ENCODE measurements at regions not wholly inside any gene's neighbourhood (a gene's known extent, or its start where the extent isn't known, plus 50 kb on each side); places are given as distances from the start of the nearest gene placed in this dataset.
"Not testable (repeated sequence)": the region's sequence is repeated elsewhere in the genome, so short reads cannot be mapped to it uniquely, and the experiment has no call there.

DNA sequence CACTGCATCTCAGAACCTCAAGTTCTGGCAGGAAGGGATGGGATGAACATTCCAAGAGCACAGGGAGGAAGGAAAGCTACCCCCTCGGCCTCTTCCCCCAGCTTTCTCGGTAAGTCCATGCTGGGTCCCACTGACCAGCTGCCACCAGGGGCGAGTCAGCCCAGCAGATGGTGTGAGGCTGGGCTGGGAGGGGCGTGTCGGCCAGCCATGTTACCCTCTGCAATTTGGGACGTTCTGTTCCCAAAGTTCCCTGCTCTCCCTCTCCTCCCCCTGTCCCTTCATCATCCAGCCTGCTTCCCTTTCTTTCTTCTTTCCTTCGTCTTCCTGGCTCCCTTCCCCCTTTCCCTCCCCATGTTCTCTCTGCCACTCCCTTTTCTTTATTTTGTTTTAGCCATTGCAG lies 74.3 kb upstream of the TNP1 start:
- Histone ChIP-seq H3K27ac (no peak overlapping the region), H3K4me3 (ENCODE audit: low read depth in 1 of 2, low read length in 1 of 2) (no peak overlapping the region), H3K36me3 (no peaks in the 10 kb centered on the region), H3K9me3 (no peaks in the 10 kb centered on the region), H3K27me3 (no peaks in the 10 kb centered on the region), H3K4me1 (ENCODE audit: control insufficient read depth in 1 of 2, insufficient read depth in 1 of 2, low read depth in 1 of 2, low read length in 1 of 2) (no peaks in the 10 kb centered on the region)
- TF ChIP-seq, protein P1, sequence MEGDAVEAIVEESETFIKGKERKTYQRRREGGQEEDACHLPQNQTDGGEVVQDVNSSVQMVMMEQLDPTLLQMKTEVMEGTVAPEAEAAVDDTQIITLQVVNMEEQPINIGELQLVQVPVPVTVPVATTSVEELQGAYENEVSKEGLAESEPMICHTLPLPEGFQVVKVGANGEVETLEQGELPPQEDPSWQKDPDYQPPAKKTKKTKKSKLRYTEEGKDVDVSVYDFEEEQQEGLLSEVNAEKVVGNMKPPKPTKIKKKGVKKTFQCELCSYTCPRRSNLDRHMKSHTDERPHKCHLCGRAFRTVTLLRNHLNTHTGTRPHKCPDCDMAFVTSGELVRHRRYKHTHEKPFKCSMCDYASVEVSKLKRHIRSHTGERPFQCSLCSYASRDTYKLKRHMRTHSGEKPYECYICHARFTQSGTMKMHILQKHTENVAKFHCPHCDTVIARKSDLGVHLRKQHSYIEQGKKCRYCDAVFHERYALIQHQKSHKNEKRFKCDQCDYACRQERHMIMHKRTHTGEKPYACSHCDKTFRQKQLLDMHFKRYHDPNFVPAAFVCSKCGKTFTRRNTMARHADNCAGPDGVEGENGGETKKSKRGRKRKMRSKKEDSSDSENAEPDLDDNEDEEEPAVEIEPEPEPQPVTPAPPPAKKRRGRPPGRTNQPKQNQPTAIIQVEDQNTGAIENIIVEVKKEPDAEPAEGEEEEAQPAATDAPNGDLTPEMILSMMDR (IDR thresholded peaks at IDR 0.05): no peak

DNA sequence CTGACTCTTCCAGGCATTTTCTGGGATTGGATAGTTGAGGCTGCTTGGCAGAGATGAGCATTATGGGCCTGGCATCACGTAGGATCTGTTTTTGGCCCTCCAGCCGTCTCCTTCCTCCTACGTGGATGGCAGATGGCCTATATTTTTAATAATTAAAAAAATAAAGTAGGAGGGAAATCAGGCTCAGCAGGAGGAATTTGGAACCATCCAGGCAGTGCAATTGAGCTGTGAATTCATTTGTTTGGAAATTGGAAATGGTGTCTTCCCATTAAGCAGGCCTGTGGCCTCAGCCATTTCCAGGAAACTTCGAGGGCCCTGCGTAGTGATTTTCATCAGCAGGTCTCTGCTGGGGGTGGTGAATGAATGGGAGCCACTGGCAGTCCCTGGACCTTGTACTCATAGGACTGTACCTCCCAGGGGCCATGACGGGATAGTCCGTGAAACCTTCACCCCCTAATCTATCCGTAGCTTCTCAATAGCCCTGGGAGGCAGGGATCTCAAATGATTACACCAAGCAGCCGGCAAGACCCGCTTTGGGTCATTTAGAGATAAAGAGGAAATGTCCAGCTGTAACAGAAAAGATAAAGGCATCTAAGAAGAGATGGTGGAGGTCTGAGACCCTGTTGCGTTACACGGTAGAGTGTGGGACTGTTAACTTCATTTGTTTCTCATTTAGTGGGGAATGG lies 73.1 kb upstream of the TNP1 start:
- TF ChIP-seq, protein P1 (IDR thresholded peaks at IDR 0.05): no peak
- H3K9me3 ChIP-seq: no peaks in the 10 kb centered on the region
- H3K27ac ChIP-seq: no peak overlapping the region
- no peaks in the 10 kb centered on the region for H3K4me1 ChIP-seq (ENCODE audit: control insufficient read depth in 1 of 2, insufficient read depth in 1 of 2, low read depth in 1 of 2, low read length in 1 of 2)
- no peaks in the 10 kb centered on the region for H3K27me3 ChIP-seq
- no peak overlapping the region for H3K4me3 ChIP-seq (ENCODE audit: low read depth in 1 of 2, low read length in 1 of 2)
- no peaks in the 10 kb centered on the region for H3K36me3 ChIP-seq

DNA sequence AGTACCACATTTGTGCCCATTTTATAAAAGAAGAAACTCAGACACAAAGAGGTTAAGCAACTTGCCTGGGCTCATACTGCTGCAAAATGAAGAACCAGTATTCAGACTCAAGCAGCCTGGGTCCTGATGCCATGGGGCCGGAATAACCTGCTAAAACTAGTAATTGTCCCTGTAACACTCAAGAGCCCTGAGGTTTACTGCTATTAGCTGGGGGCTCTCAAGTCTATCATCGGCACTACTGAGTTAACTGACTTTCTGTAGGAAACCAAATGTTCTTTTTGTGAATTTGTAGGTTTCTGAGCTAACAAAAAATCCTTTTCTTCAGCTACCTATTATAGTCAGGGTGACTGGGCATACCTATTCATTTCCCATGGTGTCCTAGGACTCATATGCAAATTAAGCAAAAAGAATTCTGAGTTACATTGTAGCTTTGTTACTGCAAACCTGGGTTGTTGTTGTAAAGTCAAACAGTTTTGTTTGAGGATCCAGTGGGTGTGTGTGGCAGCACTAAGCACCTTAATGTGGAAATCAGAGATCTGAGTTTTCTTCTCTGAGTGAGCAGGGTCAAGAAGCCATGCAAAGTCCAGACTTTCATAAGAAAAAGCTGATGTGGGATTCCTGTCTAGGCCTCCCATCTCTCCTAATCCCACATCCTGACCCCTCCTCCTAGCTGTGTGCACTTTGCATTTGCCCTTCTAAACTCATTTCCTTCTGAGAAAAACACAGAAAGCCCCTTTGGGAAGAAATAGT lies 72.4 kb upstream of the TNP1 start:
- Histone ChIP-seq H3K4me1 (ENCODE audit: control insufficient read depth in 1 of 2, insufficient read depth in 1 of 2, low read depth in 1 of 2, low read length in 1 of 2) (no peaks in the 10 kb centered on the region), H3K4me3 (ENCODE audit: low read depth in 1 of 2, low read length in 1 of 2) (no peak overlapping the region), H3K36me3 (no peaks in the 10 kb centered on the region), H3K27me3 (no peaks in the 10 kb centered on the region), H3K27ac (no peak overlapping the region), H3K9me3 (no peaks in the 10 kb centered on the region)
- TF ChIP-seq, protein P1 (IDR thresholded peaks at IDR 0.05): no peak

DNA sequence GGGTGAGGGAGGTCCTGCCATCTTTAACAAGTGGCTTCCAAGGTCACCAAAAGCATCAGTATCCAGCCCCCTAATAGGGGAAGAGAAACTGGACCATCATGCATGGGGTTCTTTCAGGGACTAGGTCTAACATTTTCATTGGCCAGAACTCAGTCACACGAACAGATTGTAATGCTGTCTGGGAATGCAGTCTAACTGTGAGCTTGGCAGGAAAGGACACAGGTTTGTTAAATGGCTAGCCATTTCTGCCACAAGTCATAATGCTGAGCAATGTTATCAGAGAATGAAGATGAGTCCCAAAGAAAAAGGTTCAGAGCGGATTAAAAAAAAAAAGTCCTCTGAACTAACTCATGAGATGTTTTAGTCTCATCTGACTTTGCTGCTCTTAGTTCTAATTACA lies 70.9 kb upstream of the TNP1 start:
- TF ChIP-seq, protein P1 (IDR thresholded peaks at IDR 0.05): no peak
- Histone ChIP-seq H3K4me1 (ENCODE audit: control insufficient read depth in 1 of 2, insufficient read depth in 1 of 2, low read depth in 1 of 2, low read length in 1 of 2) (no peaks in the 10 kb centered on the region), H3K27ac (no peak overlapping the region), H3K36me3 (no peaks in the 10 kb centered on the region), H3K9me3 (no peaks in the 10 kb centered on the region), H3K27me3 (no peaks in the 10 kb centered on the region), H3K4me3 (ENCODE audit: low read depth in 1 of 2, low read length in 1 of 2) (no peak overlapping the region)

DNA sequence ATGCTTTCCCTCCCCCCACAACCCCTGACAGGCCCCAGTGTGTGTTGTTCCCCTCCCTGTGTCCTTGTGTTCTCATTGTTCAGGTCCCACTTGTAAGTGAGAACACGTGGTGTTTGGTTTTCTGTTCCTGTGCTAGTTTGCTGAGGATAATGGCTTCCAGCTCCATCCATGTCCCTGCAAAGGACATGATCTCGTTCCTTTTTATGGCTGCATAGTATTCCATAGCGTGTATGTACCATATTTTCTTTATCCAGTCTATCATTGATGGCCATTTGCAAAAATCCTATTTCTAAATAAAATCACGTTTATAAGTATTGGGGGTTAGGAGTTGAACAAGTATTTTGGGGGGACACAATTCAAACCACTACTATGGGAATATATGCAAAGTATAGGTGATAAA lies 69.5 kb upstream of the TNP1 start:
- H3K4me1 ChIP-seq (ENCODE audit: control insufficient read depth in 1 of 2, insufficient read depth in 1 of 2, low read depth in 1 of 2, low read length in 1 of 2); H3K4me3 ChIP-seq (ENCODE audit: low read depth in 1 of 2, low read length in 1 of 2): not testable (repeated sequence)

DNA sequence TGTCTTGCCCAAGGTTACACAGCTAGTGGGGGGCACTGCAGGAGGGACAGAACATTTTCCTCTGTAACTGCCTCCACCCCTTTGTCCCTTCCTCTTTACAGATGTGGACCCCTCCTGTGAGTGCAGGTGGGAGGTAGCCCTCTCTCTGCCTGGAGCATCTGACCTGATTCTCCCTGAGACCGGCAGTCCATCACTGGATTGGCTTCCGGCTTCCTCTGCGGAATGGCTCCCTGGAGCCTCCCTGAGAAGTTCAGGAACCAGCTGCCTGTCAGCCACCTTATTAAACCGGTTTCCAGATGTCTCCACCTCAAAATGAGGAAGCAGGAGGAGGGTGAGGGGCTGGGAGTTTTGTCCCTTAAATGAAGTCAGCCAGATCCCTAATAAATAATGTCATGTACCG lies 67.3 kb upstream of the TNP1 start:
- H3K4me1 ChIP-seq (ENCODE audit: control insufficient read depth in 1 of 2, insufficient read depth in 1 of 2, low read depth in 1 of 2, low read length in 1 of 2): no peaks in the 10 kb centered on the region
- TF ChIP-seq, protein P1 (IDR thresholded peaks at IDR 0.05): no peak
- no peak overlapping the region for H3K27ac ChIP-seq
- H3K27me3 ChIP-seq: no peaks in the 10 kb centered on the region
- no peak overlapping the region for H3K4me3 ChIP-seq (ENCODE audit: low read depth in 1 of 2, low read length in 1 of 2)
- H3K36me3 ChIP-seq: no peaks in the 10 kb centered on the region
- H3K9me3 ChIP-seq: no peaks in the 10 kb centered on the region

More for the DNA sequence above, 69.5 kb upstream of the TNP1 start:
- not testable (repeated sequence) for H3K27ac ChIP-seq, H3K9me3 ChIP-seq, H3K27me3 ChIP-seq, H3K36me3 ChIP-seq

All from neutrophil (primary cell).